ENCODE measurements at regions not wholly inside any gene's neighbourhood (a gene's known extent, or its start where the extent isn't known, plus 50 kb on each side); places are given as distances from the start of the nearest gene placed in this dataset.

DNA sequence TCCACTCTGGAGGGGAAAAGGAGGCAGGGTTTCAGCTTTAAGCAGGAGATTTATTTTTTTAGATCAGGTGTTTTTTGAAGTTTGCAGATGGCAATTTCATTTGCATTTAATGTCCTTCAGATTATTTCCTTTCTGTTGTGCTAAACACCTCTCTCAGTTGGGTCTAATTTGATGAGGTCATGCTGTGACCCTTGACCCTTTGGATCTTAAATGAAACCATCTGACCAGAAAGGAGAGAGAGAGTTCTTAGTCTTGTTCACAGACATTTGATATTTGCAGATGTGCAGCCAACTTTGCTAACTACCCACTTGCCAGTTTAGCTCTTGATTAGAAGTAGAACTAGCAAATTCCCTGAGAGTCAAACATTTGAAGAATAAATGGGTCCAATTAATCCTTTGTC lies 101.5 kb upstream of the RAB11FIP2 start:
- H3K4me3 Mint-ChIP-seq: no peak overlapping the region
- no peaks in the 10 kb centered on the region for H3K36me3 Mint-ChIP-seq (ENCODE audit: low read depth)
- H3K27ac Mint-ChIP-seq: no peak overlapping the region
- no peaks in the 10 kb centered on the region for H3K4me1 Mint-ChIP-seq (ENCODE audit: low read depth)
- no peaks in the 10 kb centered on the region for H3K27me3 Mint-ChIP-seq (ENCODE audit: low read depth)
- no peaks in the 10 kb centered on the region for H3K9me3 Mint-ChIP-seq

DNA sequence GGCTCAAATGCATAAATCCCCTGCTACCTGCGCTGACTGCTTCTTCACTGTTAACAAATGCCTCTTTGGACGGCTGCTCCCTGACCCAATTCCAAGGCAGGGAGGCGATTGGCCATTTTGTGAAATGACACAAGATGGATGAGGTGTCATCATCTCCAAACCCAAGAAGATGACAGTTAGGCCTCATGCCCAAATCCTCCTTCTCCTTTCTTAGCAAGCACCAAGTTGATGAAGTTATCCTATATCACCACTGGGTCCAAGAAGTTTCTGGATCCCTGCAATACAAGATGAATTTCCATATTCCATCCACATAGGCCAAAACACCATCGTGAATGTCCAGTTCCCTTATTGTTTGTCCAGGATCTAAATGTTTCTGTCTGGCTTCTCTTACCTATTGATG lies 98.5 kb upstream of the RAB11FIP2 start:
- Mint-ChIP-seq H3K9me3 (no peaks in the 10 kb centered on the region), H3K27me3 (ENCODE audit: low read depth) (no peaks in the 10 kb centered on the region), H3K27ac (no peak overlapping the region), H3K4me1 (ENCODE audit: low read depth) (no peaks in the 10 kb centered on the region), H3K36me3 (ENCODE audit: low read depth) (no peaks in the 10 kb centered on the region), H3K4me3 (no peak overlapping the region)

DNA sequence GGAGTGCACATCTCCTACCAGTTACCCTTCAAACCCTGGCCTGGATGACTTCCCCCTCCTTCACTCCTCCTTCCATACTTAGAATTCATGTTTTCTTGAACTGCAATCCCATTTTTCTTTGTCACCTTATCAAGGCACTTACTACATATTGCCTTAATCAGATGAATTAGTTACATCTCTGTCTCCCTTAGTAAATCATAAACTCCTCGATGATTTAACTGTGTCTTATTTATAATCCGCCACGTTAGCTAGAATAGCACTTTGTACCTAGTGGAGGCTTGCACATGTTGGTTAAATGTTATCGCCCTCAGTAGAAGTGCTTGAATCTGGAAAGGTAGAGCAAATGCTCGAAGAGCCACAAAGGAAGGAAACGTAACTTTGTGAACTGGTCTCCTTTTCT lies 94.7 kb upstream of the RAB11FIP2 start:
- H3K36me3 Mint-ChIP-seq (ENCODE audit: low read depth): no peaks in the 10 kb centered on the region
- H3K27ac Mint-ChIP-seq: no peak overlapping the region
- H3K27me3 Mint-ChIP-seq (ENCODE audit: low read depth): no peaks in the 10 kb centered on the region
- no peaks in the 10 kb centered on the region for H3K4me1 Mint-ChIP-seq (ENCODE audit: low read depth)
- no peak overlapping the region for H3K4me3 Mint-ChIP-seq
- no peaks in the 10 kb centered on the region for H3K9me3 Mint-ChIP-seq

DNA sequence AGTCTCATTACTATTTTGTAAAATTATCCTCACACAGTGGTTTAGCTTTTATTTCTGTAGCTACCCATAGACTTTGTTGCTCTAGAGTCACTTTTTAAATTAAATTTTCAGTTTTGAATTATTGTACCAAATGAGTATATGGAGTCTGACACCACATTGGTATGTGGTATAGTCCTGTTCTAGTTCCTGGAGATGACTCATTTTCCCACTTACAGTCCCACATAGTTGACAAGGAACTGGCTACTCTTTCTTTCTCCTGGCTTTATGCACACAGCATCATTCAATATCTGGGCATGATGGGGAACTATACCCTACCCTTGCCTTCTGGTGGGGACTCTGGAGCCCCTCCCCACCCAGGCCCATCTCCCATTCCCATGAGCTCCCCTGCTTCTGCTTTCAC lies 92.6 kb upstream of the RAB11FIP2 start:
- H3K9me3 Mint-ChIP-seq: no peaks in the 10 kb centered on the region
- no peaks in the 10 kb centered on the region for H3K27me3 Mint-ChIP-seq (ENCODE audit: low read depth)
- no peak overlapping the region for H3K4me3 Mint-ChIP-seq
- H3K36me3 Mint-ChIP-seq (ENCODE audit: low read depth): no peaks in the 10 kb centered on the region
- no peak overlapping the region for H3K27ac Mint-ChIP-seq
- H3K4me1 Mint-ChIP-seq (ENCODE audit: low read depth): no peaks in the 10 kb centered on the region

DNA sequence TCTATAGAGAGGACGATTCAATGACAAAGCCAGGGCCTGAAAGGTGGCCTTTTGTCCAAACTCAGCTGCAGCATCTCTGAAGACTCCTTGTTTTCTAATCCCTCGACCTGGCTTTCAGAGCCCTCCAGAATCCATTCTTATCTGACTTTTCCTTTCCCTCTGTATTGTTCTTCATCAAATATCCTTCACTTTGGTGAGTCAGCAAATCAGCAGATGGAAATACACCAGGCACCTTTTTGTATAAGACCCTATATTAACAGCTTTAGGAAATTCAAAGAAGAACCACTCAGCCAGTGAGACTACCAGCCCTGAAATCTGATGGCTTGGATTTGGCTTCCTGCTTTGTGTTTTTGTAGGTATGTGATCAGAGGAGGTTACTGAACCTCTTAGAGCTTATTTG lies 81.9 kb upstream of the RAB11FIP2 start:
- Mint-ChIP-seq H3K4me3 (no peak overlapping the region), H3K36me3 (ENCODE audit: low read depth) (no peaks in the 10 kb centered on the region), H3K27ac (no peak overlapping the region), H3K9me3 (peaks cover 6% of the 10 kb centered on the region), H3K27me3 (ENCODE audit: low read depth) (peaks cover 7% of the 10 kb centered on the region), H3K4me1 (ENCODE audit: low read depth) (no peaks in the 10 kb centered on the region)

DNA sequence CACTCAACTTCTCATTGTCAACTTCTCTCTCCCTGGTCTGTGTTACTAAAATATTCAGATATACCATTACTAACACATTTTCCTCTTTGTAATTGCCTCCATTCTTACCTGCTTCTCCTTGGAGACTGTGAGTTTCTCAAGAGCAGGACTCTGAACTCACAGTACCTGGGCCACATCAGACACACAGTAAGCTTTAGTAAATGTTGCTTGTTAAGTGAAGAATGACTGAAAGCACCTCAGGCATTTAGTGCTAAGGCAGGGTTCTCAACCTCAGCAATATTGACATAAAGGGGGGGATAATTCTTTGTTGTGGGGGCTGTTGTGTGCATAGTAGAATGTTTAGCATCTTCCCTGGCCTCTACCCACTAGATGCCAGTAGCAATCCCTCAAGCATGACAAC lies 72.0 kb upstream of the RAB11FIP2 start:
- Mint-ChIP-seq H3K36me3 (ENCODE audit: low read depth) (no peaks in the 10 kb centered on the region), H3K27ac (no peak overlapping the region)

DNA sequence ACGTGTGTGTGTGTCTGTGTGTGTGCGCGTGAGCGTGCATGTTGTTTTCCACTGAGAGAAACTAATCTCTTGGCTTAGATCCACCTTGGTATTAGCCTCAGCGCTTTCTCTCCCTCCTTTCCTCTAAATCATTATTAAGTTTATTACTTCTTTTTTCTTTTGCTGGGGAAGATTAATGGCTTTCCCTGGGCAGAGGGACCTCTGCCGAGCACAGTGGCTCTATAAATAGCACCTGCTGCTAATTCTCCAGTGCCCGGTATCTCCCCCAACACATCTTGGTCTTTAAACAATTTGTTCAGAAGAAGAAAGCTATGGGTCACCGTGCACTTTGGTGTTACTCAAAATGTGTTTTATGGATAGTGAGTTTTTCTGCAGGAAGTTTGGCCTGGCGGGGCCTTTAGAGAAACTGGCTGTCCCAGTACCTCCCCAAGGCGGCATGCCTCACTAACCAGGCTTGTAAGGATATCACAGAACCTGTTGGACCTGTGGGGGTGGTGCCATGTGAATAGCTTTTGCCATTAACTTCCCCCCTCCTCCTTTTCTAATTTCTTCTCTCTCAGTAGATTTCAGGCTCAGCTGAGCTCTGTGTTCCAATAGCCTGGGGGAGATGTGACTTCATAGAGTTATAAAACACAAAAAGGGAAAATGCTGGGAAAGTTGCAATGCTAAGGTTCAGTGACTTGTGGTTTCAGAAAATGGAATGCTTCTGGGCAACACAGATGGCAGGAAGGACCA lies 70.1 kb upstream of the RAB11FIP2 start:
- Mint-ChIP-seq H3K27ac (no peak overlapping the region), H3K27me3 (ENCODE audit: low read depth) (no peaks in the 10 kb centered on the region), H3K36me3 (ENCODE audit: low read depth) (no peaks in the 10 kb centered on the region), H3K4me3 (no peak overlapping the region), H3K4me1 (ENCODE audit: low read depth) (peaks cover 14% of the 10 kb centered on the region), H3K9me3 (no peaks in the 10 kb centered on the region)

More for the DNA sequence above, 72.0 kb upstream of the RAB11FIP2 start:
- H3K4me1 Mint-ChIP-seq (ENCODE audit: low read depth): peaks cover 11% of the 10 kb centered on the region
- no peaks in the 10 kb centered on the region for H3K9me3 Mint-ChIP-seq
- H3K27me3 Mint-ChIP-seq (ENCODE audit: low read depth): no peaks in the 10 kb centered on the region
- H3K4me3 Mint-ChIP-seq: no peak overlapping the region

DNA sequence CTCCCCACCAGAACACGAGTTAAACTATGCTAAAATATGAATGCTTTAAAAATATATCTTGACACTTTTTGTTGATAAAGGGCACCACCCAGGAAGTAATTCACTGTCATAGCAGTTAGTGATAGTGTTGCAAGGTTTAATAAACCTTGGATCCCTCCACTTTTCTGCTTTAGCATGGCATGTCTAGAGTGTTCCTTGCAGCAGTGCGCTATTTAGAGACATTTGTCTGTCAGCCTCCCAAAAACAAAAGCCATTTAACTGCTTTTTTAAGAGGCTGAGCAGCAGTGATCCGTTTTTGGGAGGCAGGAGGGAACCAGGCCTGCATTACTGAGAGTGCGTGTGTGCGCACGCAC lies 69.6 kb upstream of the RAB11FIP2 start:
- Mint-ChIP-seq H3K36me3 (ENCODE audit: low read depth) (no peaks in the 10 kb centered on the region), H3K4me3 (no peak overlapping the region), H3K27ac (no peak overlapping the region), H3K4me1 (ENCODE audit: low read depth) (peaks cover 17% of the 10 kb centered on the region), H3K27me3 (ENCODE audit: low read depth) (no peaks in the 10 kb centered on the region), H3K9me3 (no peaks in the 10 kb centered on the region)

DNA sequence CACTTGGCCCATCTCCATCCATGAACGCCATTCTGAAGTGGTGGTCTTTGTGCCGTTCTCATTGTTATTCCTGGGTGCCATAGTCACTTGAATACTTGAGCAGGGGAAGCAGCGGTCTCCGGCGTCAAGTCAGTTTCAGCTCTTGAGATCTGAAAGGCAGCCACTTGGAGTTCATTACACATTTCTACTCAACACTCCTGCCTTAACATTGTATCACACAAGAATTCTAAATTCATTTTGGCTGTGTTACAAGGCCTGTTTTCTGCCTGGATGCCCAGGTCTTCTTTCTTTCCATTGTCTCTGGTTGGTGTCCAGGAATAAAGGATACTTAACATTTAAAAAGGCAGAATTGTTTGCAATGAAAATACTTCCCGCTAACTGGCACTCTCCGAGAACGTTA lies 69.0 kb upstream of the RAB11FIP2 start:
- Mint-ChIP-seq H3K36me3 (ENCODE audit: low read depth) (no peaks in the 10 kb centered on the region), H3K4me1 (ENCODE audit: low read depth) (peaks cover 21% of the 10 kb centered on the region), H3K4me3 (no peak overlapping the region), H3K27ac (no peak overlapping the region), H3K27me3 (ENCODE audit: low read depth) (no peaks in the 10 kb centered on the region), H3K9me3 (no peaks in the 10 kb centered on the region)

DNA sequence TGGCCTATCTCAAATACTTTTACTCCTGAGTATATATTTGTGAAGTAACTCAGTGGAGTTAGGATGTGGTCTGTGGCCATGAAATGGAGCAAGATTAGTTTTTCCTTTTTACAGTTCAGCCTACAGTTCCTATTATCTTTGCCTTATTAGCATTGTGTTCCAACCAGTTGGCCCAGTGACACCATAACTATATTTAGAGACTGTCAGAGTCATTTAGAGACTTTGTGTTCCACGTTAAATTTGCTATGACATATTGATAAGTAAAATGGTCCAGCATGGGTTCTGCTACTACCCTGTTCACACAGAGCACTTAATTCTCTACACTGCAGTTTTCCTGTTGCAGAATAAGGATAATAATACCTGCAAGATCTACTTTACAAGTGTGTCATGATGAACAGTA lies 68.3 kb upstream of the RAB11FIP2 start:
- Mint-ChIP-seq H3K4me3 (no peak overlapping the region), H3K9me3 (no peaks in the 10 kb centered on the region), H3K27ac (peak overlapping the region; percentile 3), H3K36me3 (ENCODE audit: low read depth) (no peaks in the 10 kb centered on the region), H3K27me3 (ENCODE audit: low read depth) (no peaks in the 10 kb centered on the region), H3K4me1 (ENCODE audit: low read depth) (peaks cover 25% of the 10 kb centered on the region)

DNA sequence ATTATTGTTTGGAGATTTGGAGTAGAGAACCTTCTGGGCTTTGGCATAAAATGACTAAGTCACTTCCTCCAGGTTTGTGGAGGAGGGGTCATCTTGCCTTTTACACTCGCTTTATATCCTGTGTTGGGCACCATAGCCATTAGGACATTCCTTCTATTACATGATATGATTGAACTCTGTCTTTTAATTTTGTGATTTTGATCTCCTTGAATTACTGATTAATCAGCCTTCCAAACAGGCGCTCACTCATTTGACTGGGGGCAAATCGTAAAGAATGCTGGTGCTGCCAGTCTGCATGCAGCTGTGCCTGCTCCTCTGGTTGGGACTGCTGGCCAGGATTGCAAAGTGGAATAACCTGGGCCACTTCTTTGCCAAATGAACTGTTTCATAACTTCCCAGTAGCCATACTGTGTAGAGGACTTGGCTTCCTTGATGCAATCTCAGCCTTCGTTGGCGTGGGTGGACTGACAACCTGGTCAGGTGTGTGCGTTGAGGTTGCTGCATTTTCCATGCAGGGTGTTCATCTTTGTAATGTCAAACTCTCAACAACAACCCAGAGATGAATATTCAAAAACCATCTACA lies 65.9 kb upstream of the RAB11FIP2 start:
- H3K36me3 Mint-ChIP-seq (ENCODE audit: low read depth): no peaks in the 10 kb centered on the region
- no peak overlapping the region for H3K4me3 Mint-ChIP-seq
- H3K4me1 Mint-ChIP-seq (ENCODE audit: low read depth): peaks cover 25% of the 10 kb centered on the region
- no peak overlapping the region for H3K27ac Mint-ChIP-seq
- no peaks in the 10 kb centered on the region for H3K9me3 Mint-ChIP-seq
- peaks cover 3% of the 10 kb centered on the region for H3K27me3 Mint-ChIP-seq (ENCODE audit: low read depth)

DNA sequence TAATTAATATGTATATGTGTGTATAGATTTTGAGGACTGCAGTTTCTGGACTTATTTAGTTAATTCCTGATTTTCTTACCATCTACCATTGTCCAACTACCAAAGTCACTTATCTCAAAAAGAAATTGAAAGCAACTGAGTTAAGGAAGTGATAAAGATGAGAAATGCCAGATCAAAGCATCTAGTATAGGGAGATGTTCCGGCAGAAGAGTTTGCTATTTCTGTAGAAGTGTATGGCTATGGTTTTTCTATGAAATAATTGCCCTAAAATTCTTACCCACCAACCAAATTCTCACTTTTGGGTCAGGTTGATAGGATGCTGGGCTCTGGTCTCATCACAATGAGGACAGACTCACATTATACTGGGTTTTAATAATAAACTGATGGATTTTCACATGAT lies 64.0 kb upstream of the RAB11FIP2 start:
- Mint-ChIP-seq H3K9me3 (no peaks in the 10 kb centered on the region), H3K4me1 (ENCODE audit: low read depth) (peaks cover 28% of the 10 kb centered on the region), H3K36me3 (ENCODE audit: low read depth) (no peaks in the 10 kb centered on the region), H3K4me3 (no peak overlapping the region), H3K27ac (no peak overlapping the region), H3K27me3 (ENCODE audit: low read depth) (peaks cover 3% of the 10 kb centered on the region)

DNA sequence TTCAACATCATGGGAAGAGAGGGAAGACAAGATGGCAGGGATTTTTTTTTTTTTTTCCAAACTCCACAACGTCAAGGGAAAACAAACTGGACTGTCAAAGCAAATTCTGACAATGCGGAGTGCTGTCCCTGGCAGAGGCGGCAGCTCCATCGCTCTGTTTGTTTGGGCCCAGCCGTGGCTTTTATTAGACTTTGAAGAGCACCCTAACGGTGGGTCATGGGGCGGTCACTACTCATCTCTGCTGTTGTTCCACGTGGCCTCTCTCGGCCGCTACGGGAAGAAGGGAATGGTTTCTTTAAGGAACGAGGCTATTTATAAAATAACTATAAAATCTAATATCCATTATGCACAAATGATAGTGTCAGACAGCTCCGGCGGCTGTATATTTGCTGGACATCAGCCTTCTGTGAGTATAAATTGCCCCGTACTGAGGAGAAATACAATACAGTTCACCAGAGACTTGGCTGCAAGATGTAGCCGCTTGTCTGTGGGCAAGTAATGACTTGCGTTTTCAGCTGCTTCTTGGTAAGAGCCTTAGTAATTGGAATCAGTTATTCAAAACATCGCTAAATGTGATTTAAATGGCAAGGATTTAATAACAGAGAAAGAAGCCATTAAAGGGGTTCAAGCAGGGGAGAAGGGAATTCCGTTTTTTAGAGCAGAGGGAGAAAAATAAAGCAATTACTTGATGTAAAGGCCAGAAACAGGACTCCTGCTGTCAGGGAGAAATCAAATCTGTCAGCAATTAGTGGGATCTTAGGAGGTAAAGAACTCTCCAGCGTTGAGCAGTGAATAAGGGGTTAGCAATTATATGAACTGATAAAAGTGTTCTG lies 61.7 kb upstream of the RAB11FIP2 start:
- Mint-ChIP-seq H3K9me3 (no peaks in the 10 kb centered on the region), H3K4me1 (ENCODE audit: low read depth) (peaks cover 15% of the 10 kb centered on the region), H3K4me3 (no peak overlapping the region), H3K36me3 (ENCODE audit: low read depth) (no peaks in the 10 kb centered on the region), H3K27me3 (ENCODE audit: low read depth) (peaks cover 3% of the 10 kb centered on the region), H3K27ac (no peak overlapping the region)

DNA sequence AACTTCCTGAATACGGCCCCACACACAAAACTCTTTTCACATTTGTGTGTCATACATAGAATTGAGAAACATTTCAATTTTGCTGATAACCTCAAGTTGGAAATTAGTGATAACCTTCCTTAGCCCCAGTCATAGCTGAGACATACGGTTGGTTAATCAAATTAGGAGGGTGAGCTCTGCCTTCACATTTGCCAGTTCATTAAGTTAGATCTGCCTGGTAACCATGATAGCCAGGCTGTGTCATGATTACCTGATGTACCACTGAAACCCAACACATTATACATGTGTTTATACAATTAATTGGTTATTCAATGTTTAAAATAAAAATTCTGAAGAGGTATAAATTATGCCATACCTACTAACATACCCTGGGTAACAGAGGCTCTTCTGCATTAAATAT lies 60.8 kb upstream of the RAB11FIP2 start:
- H3K4me3 Mint-ChIP-seq: no peak overlapping the region

DNA sequence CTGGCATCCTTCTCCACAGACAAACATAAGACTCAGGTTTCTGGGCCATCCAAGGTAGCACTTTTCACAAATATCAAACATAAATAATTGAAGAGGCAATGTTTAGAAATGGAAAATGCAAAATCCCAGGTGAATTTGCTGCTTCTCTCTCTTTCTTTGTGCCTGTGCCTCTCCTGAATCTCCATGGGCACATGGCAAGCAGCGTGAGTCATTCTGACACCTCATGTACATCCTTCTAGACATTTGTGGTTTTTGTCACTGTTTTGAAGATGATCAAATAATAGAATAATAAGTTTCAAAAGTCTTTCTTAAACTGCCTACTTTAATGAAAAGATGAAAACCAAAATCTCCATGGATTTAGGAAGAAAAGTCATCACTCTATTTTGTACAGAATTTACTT lies 60.3 kb upstream of the RAB11FIP2 start:
- H3K4me3 Mint-ChIP-seq: no peak overlapping the region
- H3K36me3 Mint-ChIP-seq (ENCODE audit: low read depth): no peaks in the 10 kb centered on the region
- peaks cover 6% of the 10 kb centered on the region for H3K27me3 Mint-ChIP-seq (ENCODE audit: low read depth)
- H3K27ac Mint-ChIP-seq: no peak overlapping the region
- no peaks in the 10 kb centered on the region for H3K9me3 Mint-ChIP-seq
- peaks cover 14% of the 10 kb centered on the region for H3K4me1 Mint-ChIP-seq (ENCODE audit: low read depth)

More for the DNA sequence above, 60.8 kb upstream of the RAB11FIP2 start:
- Mint-ChIP-seq H3K4me1 (ENCODE audit: low read depth) (peaks cover 14% of the 10 kb centered on the region), H3K36me3 (ENCODE audit: low read depth) (no peaks in the 10 kb centered on the region), H3K27me3 (ENCODE audit: low read depth) (peaks cover 6% of the 10 kb centered on the region), H3K27ac (no peak overlapping the region), H3K9me3 (no peaks in the 10 kb centered on the region)
